ENCODE measurements at regions not wholly inside any gene's neighbourhood (a gene's known extent, or its start where the extent isn't known, plus 50 kb on each side); places are given as distances from the start of the nearest gene placed in this dataset.
A peak's percentile ranks its signal among the peaks of the same experiment; 100 is the strongest.

GRCh38 chr9:754150-754931 lies 87.2 kb upstream of the DMRT1 start:
- no peaks in the 10 kb centered on the region for H4K20me1 ChIP-seq (ENCODE audit: insufficient read depth)
- no peak overlapping the region for H3K4me3 ChIP-seq (IDR thresholded peaks at IDR 0.05; ENCODE audit: insufficient read depth, low read depth, low read length)
- no peak overlapping the region for H3K4me2 ChIP-seq
- no peaks in the 10 kb centered on the region for H3K27me3 ChIP-seq (ENCODE audit: insufficient read depth, low read depth)
- no peaks in the 10 kb centered on the region for H3K36me3 ChIP-seq (ENCODE audit: insufficient read depth)
- TF ChIP-seq, protein P1, sequence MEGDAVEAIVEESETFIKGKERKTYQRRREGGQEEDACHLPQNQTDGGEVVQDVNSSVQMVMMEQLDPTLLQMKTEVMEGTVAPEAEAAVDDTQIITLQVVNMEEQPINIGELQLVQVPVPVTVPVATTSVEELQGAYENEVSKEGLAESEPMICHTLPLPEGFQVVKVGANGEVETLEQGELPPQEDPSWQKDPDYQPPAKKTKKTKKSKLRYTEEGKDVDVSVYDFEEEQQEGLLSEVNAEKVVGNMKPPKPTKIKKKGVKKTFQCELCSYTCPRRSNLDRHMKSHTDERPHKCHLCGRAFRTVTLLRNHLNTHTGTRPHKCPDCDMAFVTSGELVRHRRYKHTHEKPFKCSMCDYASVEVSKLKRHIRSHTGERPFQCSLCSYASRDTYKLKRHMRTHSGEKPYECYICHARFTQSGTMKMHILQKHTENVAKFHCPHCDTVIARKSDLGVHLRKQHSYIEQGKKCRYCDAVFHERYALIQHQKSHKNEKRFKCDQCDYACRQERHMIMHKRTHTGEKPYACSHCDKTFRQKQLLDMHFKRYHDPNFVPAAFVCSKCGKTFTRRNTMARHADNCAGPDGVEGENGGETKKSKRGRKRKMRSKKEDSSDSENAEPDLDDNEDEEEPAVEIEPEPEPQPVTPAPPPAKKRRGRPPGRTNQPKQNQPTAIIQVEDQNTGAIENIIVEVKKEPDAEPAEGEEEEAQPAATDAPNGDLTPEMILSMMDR (conservative IDR thresholded peaks at IDR 0.05; ENCODE audit: low read depth, low read length), result no peak
- no peak overlapping the region for H3K27ac ChIP-seq
- H3K4me1 ChIP-seq (ENCODE audit: low read depth, poor library complexity, severe bottlenecking), result peaks cover 52% of the 10 kb centered on the region
- no peaks in the 10 kb centered on the region for H3K79me2 ChIP-seq (ENCODE audit: insufficient read depth, low read depth)
- H3K9ac ChIP-seq, result no peak overlapping the region
- H2AFZ ChIP-seq (ENCODE audit: low read depth), result no peak overlapping the region

DNA sequence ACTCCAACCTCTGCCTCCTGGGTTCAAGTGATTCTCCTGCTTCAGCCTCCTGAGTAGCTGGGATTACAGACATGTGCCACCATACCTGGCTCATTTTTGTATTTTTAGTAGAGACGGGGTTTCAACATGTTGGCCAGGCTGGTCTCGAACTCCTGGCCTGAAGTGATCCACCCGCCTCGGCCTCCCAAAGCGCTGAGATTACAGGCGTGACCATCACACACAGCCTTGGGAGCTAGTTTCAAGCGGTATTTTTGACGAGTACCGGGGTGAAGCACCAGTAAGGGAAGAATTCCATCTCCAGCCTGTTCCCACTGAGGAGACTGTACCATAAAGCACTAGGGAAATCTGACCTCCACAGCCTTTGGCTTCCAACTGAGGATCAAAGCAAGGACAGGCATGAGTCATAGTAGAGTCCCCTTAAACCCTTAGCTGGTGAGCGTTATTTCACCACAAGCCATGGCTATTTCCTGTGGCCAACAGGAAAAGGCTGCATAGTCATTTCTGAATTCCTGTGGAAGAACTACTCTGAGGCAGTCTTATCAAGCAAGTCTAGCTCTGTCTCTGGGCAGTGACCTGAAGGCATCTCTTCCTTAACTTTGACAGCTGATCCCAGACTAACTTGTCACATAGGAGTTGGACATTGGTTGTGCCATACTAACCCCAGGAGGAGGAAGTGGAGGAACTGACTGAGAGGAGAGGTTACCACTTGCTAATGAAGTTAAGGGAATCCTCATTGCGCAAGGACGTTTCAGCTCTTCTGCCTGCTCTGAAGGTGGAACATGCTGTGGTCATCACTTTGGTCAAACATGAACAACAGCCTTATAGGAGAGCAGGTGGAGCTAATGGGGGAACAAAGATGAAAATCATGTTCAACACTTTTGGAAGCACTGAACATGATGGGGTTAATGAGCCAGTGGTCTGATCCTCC lies 85.8 kb upstream of the DMRT1 start:
- TF ChIP-seq, protein P1 (conservative IDR thresholded peaks at IDR 0.05; ENCODE audit: low read depth, low read length), result no peak
- Histone ChIP-seq H3K36me3 (ENCODE audit: insufficient read depth) (no peaks in the 10 kb centered on the region), H3K4me3 (IDR thresholded peaks at IDR 0.05; ENCODE audit: insufficient read depth, low read depth, low read length) (no peak overlapping the region), H3K4me1 (ENCODE audit: low read depth, poor library complexity, severe bottlenecking) (peaks cover 38% of the 10 kb centered on the region), H3K79me2 (ENCODE audit: insufficient read depth, low read depth) (no peaks in the 10 kb centered on the region), H3K4me2 (peak overlapping the region; percentile 50), H4K20me1 (ENCODE audit: insufficient read depth) (no peaks in the 10 kb centered on the region), H3K27ac (no peak overlapping the region), H3K27me3 (ENCODE audit: insufficient read depth, low read depth) (no peaks in the 10 kb centered on the region), H3K9ac (no peak overlapping the region), H2AFZ (ENCODE audit: low read depth) (peak overlapping the region; percentile 45; the same call in 1 of the 2 replicates)

- Histone ChIP-seq H2AFZ (ENCODE audit: low read depth) (no peak overlapping the region), H3K36me3 (ENCODE audit: insufficient read depth) (no peaks in the 10 kb centered on the region), H4K20me1 (ENCODE audit: insufficient read depth) (no peaks in the 10 kb centered on the region), H3K27ac (no peak overlapping the region), H3K27me3 (ENCODE audit: insufficient read depth, low read depth) (no peaks in the 10 kb centered on the region), H3K4me1 (ENCODE audit: low read depth, poor library complexity, severe bottlenecking) (peaks cover 21% of the 10 kb centered on the region), H3K9ac (no peak overlapping the region), H3K4me3 (IDR thresholded peaks at IDR 0.05; ENCODE audit: insufficient read depth, low read depth, low read length) (no peak overlapping the region), H3K4me2 (no peak overlapping the region), H3K79me2 (ENCODE audit: insufficient read depth, low read depth) (no peaks in the 10 kb centered on the region)
- TF ChIP-seq, protein P1 (conservative IDR thresholded peaks at IDR 0.05; ENCODE audit: low read depth, low read length), result peak; percentile 27; the same call in 1 of the 2 replicates
These were observed 84.1 kb upstream of the DMRT1 start for GRCh38 chr9:757246-757881.

DNA sequence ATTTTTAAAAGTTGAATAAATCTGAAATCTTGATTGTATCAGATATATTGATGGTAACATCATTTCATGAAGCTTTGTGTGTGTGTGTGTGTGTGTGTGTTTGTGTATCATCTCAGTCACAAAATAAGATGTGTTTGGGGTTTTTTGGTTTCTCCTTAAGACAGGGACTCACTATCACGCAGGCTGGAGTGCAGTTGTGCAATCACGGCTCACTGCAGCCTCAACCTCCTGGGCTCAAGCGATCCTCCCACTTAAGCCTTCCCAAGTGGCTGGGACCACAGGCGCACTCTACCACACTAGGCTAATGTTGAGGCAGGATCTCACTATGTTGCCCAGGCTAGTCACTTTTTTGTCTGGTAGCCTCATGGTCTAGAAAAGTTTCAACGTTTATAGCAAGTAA lies 83.4 kb upstream of the DMRT1 start:
- Histone ChIP-seq H3K4me1 (ENCODE audit: low read depth, poor library complexity, severe bottlenecking) (peaks cover 21% of the 10 kb centered on the region), H3K4me2 (no peak overlapping the region)
- TF ChIP-seq, protein P1 (conservative IDR thresholded peaks at IDR 0.05; ENCODE audit: low read depth, low read length), result no peak

More for the DNA sequence above, 83.4 kb upstream of the DMRT1 start:
- Histone ChIP-seq H3K79me2 (ENCODE audit: insufficient read depth, low read depth) (no peaks in the 10 kb centered on the region), H4K20me1 (ENCODE audit: insufficient read depth) (no peaks in the 10 kb centered on the region), H3K4me3 (IDR thresholded peaks at IDR 0.05; ENCODE audit: insufficient read depth, low read depth, low read length) (no peak overlapping the region), H2AFZ (ENCODE audit: low read depth) (no peak overlapping the region), H3K27ac (no peak overlapping the region), H3K9ac (no peak overlapping the region), H3K36me3 (ENCODE audit: insufficient read depth) (no peaks in the 10 kb centered on the region), H3K27me3 (ENCODE audit: insufficient read depth, low read depth) (no peaks in the 10 kb centered on the region)

Measured in KMS-11 (cell line).